ENCODE measurements at regions not wholly inside any gene's neighbourhood (a gene's known extent, or its start where the extent isn't known, plus 50 kb on each side); places are given as distances from the start of the nearest gene placed in this dataset.

GRCh38 chr3:117565777-117566176 is 856.2 kb downstream of the TUSC7 start:
- Histone ChIP-seq H3K36me3 (ENCODE audit: control insufficient read depth in 2 of 2, insufficient read depth in 2 of 2, low read length in 1 of 2) (no peaks in the 10 kb centered on the region), H3K27ac (ENCODE audit: low read depth in 2 of 2, low read length in 1 of 2) (no peak overlapping the region), H3K27me3 (ENCODE audit: control insufficient read depth in 1 of 2, insufficient read depth in 2 of 2, low read length in 2 of 2) (no peaks in the 10 kb centered on the region), H3K9me3 (ENCODE audit: control insufficient read depth in 2 of 2, insufficient read depth in 1 of 2, low read depth in 1 of 2, low read length in 1 of 2) (no peaks in the 10 kb centered on the region), H3K4me1 (ENCODE audit: control insufficient read depth in 2 of 2, insufficient read depth in 2 of 2, low read length in 1 of 2) (no peaks in the 10 kb centered on the region), H3K4me3 (ENCODE audit: low read depth in 1 of 2, low read length in 2 of 2) (no peak overlapping the region)

DNA sequence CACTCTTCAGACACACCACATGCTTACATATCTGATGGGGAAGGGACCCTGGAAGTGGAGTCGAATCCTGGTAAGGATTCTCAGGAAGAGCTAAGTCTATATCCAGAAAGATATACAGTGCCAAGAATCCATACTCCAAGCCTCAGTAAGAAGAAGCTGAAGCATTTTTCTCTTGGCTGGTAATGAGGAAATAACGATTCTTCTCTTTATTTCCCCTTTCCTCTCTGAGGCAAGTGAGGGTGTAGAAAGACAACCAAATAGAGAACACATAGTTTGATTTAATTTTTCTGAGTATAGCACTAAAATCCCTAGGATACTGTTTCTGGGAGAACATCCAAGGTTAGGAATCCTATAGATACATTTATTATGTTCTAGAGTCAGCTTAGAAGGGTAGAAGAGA is 857.3 kb downstream of the TUSC7 start:
- H3K27me3 ChIP-seq (ENCODE audit: control insufficient read depth in 1 of 2, insufficient read depth in 2 of 2, low read length in 2 of 2), result no peaks in the 10 kb centered on the region
- H3K27ac ChIP-seq (ENCODE audit: low read depth in 2 of 2, low read length in 1 of 2), result no peak overlapping the region
- H3K4me3 ChIP-seq (ENCODE audit: low read depth in 1 of 2, low read length in 2 of 2), result no peak overlapping the region
- H3K36me3 ChIP-seq (ENCODE audit: control insufficient read depth in 2 of 2, insufficient read depth in 2 of 2, low read length in 1 of 2), result no peaks in the 10 kb centered on the region
- H3K4me1 ChIP-seq (ENCODE audit: control insufficient read depth in 2 of 2, insufficient read depth in 2 of 2, low read length in 1 of 2), result no peaks in the 10 kb centered on the region
- WGBS, 2 donors, result 72 to 74% methylated on average over 2 of the region's 2 CpGs
- H3K9me3 ChIP-seq (ENCODE audit: control insufficient read depth in 2 of 2, insufficient read depth in 1 of 2, low read depth in 1 of 2, low read length in 1 of 2), result no peaks in the 10 kb centered on the region

DNA sequence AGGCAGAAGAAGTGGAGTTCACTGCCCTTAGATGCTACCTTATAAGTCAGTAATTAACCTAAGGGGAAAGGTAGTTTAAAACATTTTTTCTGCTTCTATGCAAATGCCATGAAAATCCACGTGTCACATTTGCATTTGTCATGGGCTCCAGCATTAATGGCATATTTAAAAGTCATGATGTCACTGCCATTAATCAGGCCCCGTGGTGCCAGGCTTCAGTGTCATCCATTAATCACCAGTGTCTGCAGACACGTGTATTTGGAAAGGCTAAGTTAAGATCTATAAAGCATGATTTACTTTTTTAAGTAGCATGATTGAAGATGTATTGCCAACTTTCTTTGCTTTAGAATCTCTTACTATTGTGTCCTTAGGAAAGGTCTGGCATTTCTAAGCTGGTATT is 857.8 kb downstream of the TUSC7 start:
- no peaks in the 10 kb centered on the region for H3K36me3 ChIP-seq (ENCODE audit: control insufficient read depth in 2 of 2, insufficient read depth in 2 of 2, low read length in 1 of 2)
- no peak overlapping the region for H3K4me3 ChIP-seq (ENCODE audit: low read depth in 1 of 2, low read length in 2 of 2)
- H3K27me3 ChIP-seq (ENCODE audit: control insufficient read depth in 1 of 2, insufficient read depth in 2 of 2, low read length in 2 of 2), result no peaks in the 10 kb centered on the region
- H3K9me3 ChIP-seq (ENCODE audit: control insufficient read depth in 2 of 2, insufficient read depth in 1 of 2, low read depth in 1 of 2, low read length in 1 of 2), result no peaks in the 10 kb centered on the region
- 25 to 29% methylated on average over 3 of the region's 3 CpGs for WGBS, 2 donors
- H3K27ac ChIP-seq (ENCODE audit: low read depth in 2 of 2, low read length in 1 of 2), result no peak overlapping the region
- H3K4me1 ChIP-seq (ENCODE audit: control insufficient read depth in 2 of 2, insufficient read depth in 2 of 2, low read length in 1 of 2), result no peaks in the 10 kb centered on the region

DNA sequence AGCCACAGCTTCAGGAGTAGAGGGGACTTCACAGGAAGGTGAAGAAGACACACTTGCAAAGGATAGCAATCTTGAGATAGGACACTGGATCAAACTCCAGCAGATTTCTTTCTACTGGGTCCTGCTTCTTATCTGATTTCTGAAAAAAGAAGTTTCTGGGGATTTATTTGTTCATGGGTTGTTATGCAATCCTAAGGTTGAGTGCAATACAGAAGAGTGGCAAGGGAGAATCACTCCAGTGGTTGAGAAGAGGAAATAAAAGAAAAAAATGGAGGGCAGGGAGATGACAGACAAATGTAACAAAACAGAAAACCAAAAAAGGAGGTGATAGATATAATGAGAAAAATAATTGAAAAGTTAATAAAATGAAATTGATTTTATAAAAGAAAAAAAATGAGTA is 858.3 kb downstream of the TUSC7 start:
- Histone ChIP-seq H3K9me3 (ENCODE audit: control insufficient read depth in 2 of 2, insufficient read depth in 1 of 2, low read depth in 1 of 2, low read length in 1 of 2) (no peaks in the 10 kb centered on the region), H3K36me3 (ENCODE audit: control insufficient read depth in 2 of 2, insufficient read depth in 2 of 2, low read length in 1 of 2) (no peaks in the 10 kb centered on the region), H3K27me3 (ENCODE audit: control insufficient read depth in 1 of 2, insufficient read depth in 2 of 2, low read length in 2 of 2) (no peaks in the 10 kb centered on the region), H3K4me1 (ENCODE audit: control insufficient read depth in 2 of 2, insufficient read depth in 2 of 2, low read length in 1 of 2) (no peaks in the 10 kb centered on the region), H3K4me3 (ENCODE audit: low read depth in 1 of 2, low read length in 2 of 2) (no peak overlapping the region), H3K27ac (ENCODE audit: low read depth in 2 of 2, low read length in 1 of 2) (no peak overlapping the region)

- Histone ChIP-seq H3K9me3 (ENCODE audit: control insufficient read depth in 2 of 2, insufficient read depth in 1 of 2, low read depth in 1 of 2, low read length in 1 of 2) (no peaks in the 10 kb centered on the region), H3K4me3 (ENCODE audit: low read depth in 1 of 2, low read length in 2 of 2) (no peak overlapping the region)
Observed at GRCh38 chr3:117572786-117573185, 863.2 kb downstream of the TUSC7 start.

GRCh38 chr3:117580806-117581205 is 871.2 kb downstream of the TUSC7 start:
- H3K9me3 ChIP-seq (ENCODE audit: control insufficient read depth in 2 of 2, insufficient read depth in 1 of 2, low read depth in 1 of 2, low read length in 1 of 2), result no peaks in the 10 kb centered on the region
- no peaks in the 10 kb centered on the region for H3K4me1 ChIP-seq (ENCODE audit: control insufficient read depth in 2 of 2, insufficient read depth in 2 of 2, low read length in 1 of 2)
- H3K4me3 ChIP-seq (ENCODE audit: low read depth in 1 of 2, low read length in 2 of 2), result no peak overlapping the region
- no peak overlapping the region for H3K27ac ChIP-seq (ENCODE audit: low read depth in 2 of 2, low read length in 1 of 2)
- no peaks in the 10 kb centered on the region for H3K36me3 ChIP-seq (ENCODE audit: control insufficient read depth in 2 of 2, insufficient read depth in 2 of 2, low read length in 1 of 2)
- no peaks in the 10 kb centered on the region for H3K27me3 ChIP-seq (ENCODE audit: control insufficient read depth in 1 of 2, insufficient read depth in 2 of 2, low read length in 2 of 2)
- WGBS, 2 donors, result 61 to 62% methylated on average over 2 of the region's 2 CpGs

More at GRCh38 chr3:117572786-117573185, 863.2 kb downstream of the TUSC7 start:
- Histone ChIP-seq H3K27me3 (ENCODE audit: control insufficient read depth in 1 of 2, insufficient read depth in 2 of 2, low read length in 2 of 2) (no peaks in the 10 kb centered on the region), H3K4me1 (ENCODE audit: control insufficient read depth in 2 of 2, insufficient read depth in 2 of 2, low read length in 1 of 2) (no peaks in the 10 kb centered on the region), H3K27ac (ENCODE audit: low read depth in 2 of 2, low read length in 1 of 2) (no peak overlapping the region), H3K36me3 (ENCODE audit: control insufficient read depth in 2 of 2, insufficient read depth in 2 of 2, low read length in 1 of 2) (no peaks in the 10 kb centered on the region)
- 69 to 74% methylated on average over 1 of the region's 1 CpG for WGBS, 2 donors

DNA sequence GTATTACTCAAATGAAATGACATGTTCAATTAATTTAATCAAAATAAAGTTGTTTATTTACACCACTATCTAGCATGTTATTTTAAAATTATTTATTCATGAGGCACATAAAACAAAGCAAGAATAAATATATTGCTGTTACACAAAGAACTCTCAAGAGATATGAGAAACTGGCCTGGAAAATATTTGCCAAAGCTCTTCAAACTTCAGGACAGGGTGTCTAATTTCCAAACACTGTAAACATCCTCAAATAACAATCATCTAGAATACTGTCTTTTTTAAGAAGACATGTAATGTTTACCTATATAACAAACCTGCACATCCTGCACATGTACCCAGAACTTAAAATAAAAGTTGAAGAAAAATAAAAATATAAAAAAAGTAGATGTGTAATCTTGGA is 876.6 kb downstream of the TUSC7 start:
- Histone ChIP-seq H3K9me3 (ENCODE audit: control insufficient read depth in 2 of 2, insufficient read depth in 1 of 2, low read depth in 1 of 2, low read length in 1 of 2) (no peaks in the 10 kb centered on the region), H3K27me3 (ENCODE audit: control insufficient read depth in 1 of 2, insufficient read depth in 2 of 2, low read length in 2 of 2) (no peaks in the 10 kb centered on the region), H3K4me3 (ENCODE audit: low read depth in 1 of 2, low read length in 2 of 2) (no peak overlapping the region), H3K36me3 (ENCODE audit: control insufficient read depth in 2 of 2, insufficient read depth in 2 of 2, low read length in 1 of 2) (no peaks in the 10 kb centered on the region), H3K27ac (ENCODE audit: low read depth in 2 of 2, low read length in 1 of 2) (no peak overlapping the region), H3K4me1 (ENCODE audit: control insufficient read depth in 2 of 2, insufficient read depth in 2 of 2, low read length in 1 of 2) (no peaks in the 10 kb centered on the region)

- 80 to 92% methylated on average over 2 of the region's 2 CpGs for WGBS, 2 donors
- H3K4me1 ChIP-seq (ENCODE audit: control insufficient read depth in 2 of 2, insufficient read depth in 2 of 2, low read length in 1 of 2), result no peaks in the 10 kb centered on the region
- no peaks in the 10 kb centered on the region for H3K9me3 ChIP-seq (ENCODE audit: control insufficient read depth in 2 of 2, insufficient read depth in 1 of 2, low read depth in 1 of 2, low read length in 1 of 2)
- H3K27ac ChIP-seq (ENCODE audit: low read depth in 2 of 2, low read length in 1 of 2), result no peak overlapping the region
- no peaks in the 10 kb centered on the region for H3K27me3 ChIP-seq (ENCODE audit: control insufficient read depth in 1 of 2, insufficient read depth in 2 of 2, low read length in 2 of 2)
- no peaks in the 10 kb centered on the region for H3K36me3 ChIP-seq (ENCODE audit: control insufficient read depth in 2 of 2, insufficient read depth in 2 of 2, low read length in 1 of 2)
- H3K4me3 ChIP-seq (ENCODE audit: low read depth in 1 of 2, low read length in 2 of 2), result no peak overlapping the region
Observed at GRCh38 chr3:117587416-117587815, 877.8 kb downstream of the TUSC7 start.

GRCh38 chr3:117589454-117589853 is 879.9 kb downstream of the TUSC7 start:
- no peak overlapping the region for H3K4me3 ChIP-seq (ENCODE audit: low read depth in 1 of 2, low read length in 2 of 2)
- H3K4me1 ChIP-seq (ENCODE audit: control insufficient read depth in 2 of 2, insufficient read depth in 2 of 2, low read length in 1 of 2), result no peaks in the 10 kb centered on the region
- H3K9me3 ChIP-seq (ENCODE audit: control insufficient read depth in 2 of 2, insufficient read depth in 1 of 2, low read depth in 1 of 2, low read length in 1 of 2), result no peaks in the 10 kb centered on the region
- no peak overlapping the region for H3K27ac ChIP-seq (ENCODE audit: low read depth in 2 of 2, low read length in 1 of 2)
- no peaks in the 10 kb centered on the region for H3K36me3 ChIP-seq (ENCODE audit: control insufficient read depth in 2 of 2, insufficient read depth in 2 of 2, low read length in 1 of 2)
- 46 to 53% methylated on average over 2 of the region's 2 CpGs for WGBS, 2 donors
- no peaks in the 10 kb centered on the region for H3K27me3 ChIP-seq (ENCODE audit: control insufficient read depth in 1 of 2, insufficient read depth in 2 of 2, low read length in 2 of 2)

- H3K9me3 ChIP-seq (ENCODE audit: control insufficient read depth in 2 of 2, insufficient read depth in 1 of 2, low read depth in 1 of 2, low read length in 1 of 2), result no peaks in the 10 kb centered on the region
- no peak overlapping the region for H3K4me3 ChIP-seq (ENCODE audit: low read depth in 1 of 2, low read length in 2 of 2)
- no peaks in the 10 kb centered on the region for H3K27me3 ChIP-seq (ENCODE audit: control insufficient read depth in 1 of 2, insufficient read depth in 2 of 2, low read length in 2 of 2)
- H3K27ac ChIP-seq (ENCODE audit: low read depth in 2 of 2, low read length in 1 of 2), result no peak overlapping the region
- no peaks in the 10 kb centered on the region for H3K4me1 ChIP-seq (ENCODE audit: control insufficient read depth in 2 of 2, insufficient read depth in 2 of 2, low read length in 1 of 2)
- no peaks in the 10 kb centered on the region for H3K36me3 ChIP-seq (ENCODE audit: control insufficient read depth in 2 of 2, insufficient read depth in 2 of 2, low read length in 1 of 2)
- 43 to 52% methylated on average over 1 of the region's 1 CpG for WGBS, 2 donors
Observed at GRCh38 chr3:117595615-117596014, 886.0 kb downstream of the TUSC7 start.

Data from esophagus (tissue), 2 donors.